Activated CD8-positive, alpha-beta memory T cell treated with anti-CD3 and anti-CD28 coated beads for 1 hour (primary cell): ENCODE measurements at regions not wholly inside any gene's neighbourhood (a gene's known extent, or its start where the extent isn't known, plus 50 kb on each side); places are given as distances from the start of the nearest gene placed in this dataset.
"Not testable (repeated sequence)": the region's sequence is repeated elsewhere in the genome, so short reads cannot be mapped to it uniquely, and the experiment has no call there.

ENCODE experiments used
- DNase-seq, 2 donors: peaks; one replicate each; pipeline ENCODE4 v3.0.0-alpha.2; 2020; ENCODE audit warnings: low read depth in 1 of 2; ENCODE audit errors: extremely low read depth in 1 of 2

DNA sequence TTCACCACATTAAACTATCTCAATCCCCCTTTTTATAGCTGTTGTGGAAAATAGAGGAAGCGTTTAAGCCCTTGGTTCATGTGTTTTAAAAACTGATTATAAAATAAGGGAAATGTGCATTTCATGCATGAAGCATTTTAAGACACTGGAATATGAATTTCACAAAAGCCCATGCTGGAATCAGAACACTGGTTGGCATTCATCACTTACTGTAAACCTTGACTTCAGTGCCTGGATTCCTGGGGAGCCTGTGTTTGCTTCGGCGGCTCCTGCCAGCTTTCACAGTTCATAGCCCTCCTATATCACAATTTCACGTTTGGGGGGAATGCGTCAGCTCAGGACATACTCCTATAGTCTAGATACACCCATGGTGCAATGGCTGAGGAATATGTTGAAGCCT, 336.9 kb downstream of the INSIG2 start:
- DNase-seq, result no peak

DNA sequence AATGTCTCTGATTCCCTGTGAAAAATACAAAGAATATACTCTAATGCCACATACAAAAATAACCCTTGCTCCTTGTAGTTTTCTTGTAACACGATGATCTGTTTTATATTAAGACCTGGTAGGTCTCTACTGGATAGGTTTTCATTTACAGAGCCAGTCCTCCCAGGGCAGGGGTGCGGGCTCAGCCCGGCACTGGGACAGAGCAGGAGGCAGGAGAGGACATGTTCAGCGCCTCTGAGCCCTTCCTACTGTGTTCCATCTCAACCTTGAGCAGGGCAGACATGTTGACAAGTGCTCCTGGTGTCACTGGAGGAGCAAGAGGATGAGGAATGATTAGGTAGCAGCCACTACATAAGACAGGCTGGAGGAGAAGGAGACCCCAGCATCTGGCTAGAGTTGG, 335.5 kb downstream of the INSIG2 start:
- DNase-seq, result no peak

DNA sequence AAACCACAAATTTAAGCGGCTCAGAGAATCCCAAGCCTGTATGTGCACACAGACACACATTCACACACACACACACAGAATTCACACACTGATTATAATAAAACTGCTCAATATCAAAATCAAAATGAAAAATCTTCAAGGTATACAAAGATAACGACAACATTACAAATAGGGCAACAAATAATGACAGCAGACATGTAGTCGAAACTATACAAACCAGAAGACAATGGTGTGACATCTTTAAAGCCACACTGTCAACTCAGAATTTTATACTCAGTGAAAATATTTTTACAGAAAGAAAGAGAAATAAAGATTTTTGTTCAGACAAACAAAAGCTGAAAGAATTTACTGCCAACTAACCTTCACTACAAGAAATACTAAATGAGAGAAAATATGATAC, 333.4 kb downstream of the INSIG2 start:
- DNase-seq, result no peak

DNA sequence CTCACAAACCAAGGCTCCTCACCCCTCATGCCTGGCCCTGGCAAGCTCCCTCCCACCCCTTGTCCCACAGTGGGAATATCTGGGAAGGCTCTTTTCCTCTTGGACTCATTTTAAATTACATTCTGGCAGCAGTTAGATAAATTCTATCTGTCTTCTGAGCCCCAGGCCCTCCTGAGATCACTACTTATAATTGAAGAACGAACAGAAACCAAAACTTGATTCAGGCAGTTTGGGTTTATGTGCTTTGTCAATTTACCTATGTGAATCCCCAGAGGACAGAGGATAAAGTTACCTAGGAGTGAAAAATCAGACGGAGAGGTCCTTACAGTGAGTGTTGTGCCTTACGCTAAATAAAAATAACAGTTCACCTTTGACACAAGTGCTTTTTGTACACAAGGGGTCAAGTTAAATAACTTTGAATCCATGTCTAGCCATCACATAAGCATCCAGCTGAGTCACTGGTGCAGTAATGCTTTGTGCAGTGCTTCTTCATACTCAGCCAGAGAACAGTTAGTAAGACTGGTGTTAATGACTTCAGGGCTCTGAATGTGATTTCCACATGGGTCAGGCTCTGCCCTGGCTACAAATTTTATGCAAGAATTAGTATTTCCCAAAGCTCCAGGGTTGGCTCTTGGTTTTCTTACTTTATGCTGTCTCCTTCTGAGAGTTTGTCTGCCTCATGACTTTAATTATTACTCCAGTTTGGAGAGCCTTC, 329.3 kb downstream of the INSIG2 start:
- DNase-seq, result no peak

DNA sequence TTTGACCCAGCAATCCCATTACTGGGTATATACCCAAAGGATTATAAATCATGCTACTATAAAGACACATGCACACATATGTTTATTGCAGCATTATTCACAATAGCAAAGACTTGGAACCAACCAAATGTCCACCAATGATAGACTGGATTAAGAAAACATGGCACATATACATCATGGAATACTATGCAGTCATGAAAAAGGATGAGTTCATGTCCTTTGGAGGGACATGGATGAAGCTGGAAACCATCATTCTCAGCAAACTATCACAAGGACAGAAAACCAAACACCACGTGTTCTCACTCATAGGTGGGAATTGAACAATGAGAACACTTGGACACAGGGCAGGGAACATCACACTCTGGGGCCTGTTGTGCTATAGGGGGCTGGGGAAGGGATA, 326.9 kb downstream of the INSIG2 start:
- not testable (repeated sequence) for DNase-seq

DNA sequence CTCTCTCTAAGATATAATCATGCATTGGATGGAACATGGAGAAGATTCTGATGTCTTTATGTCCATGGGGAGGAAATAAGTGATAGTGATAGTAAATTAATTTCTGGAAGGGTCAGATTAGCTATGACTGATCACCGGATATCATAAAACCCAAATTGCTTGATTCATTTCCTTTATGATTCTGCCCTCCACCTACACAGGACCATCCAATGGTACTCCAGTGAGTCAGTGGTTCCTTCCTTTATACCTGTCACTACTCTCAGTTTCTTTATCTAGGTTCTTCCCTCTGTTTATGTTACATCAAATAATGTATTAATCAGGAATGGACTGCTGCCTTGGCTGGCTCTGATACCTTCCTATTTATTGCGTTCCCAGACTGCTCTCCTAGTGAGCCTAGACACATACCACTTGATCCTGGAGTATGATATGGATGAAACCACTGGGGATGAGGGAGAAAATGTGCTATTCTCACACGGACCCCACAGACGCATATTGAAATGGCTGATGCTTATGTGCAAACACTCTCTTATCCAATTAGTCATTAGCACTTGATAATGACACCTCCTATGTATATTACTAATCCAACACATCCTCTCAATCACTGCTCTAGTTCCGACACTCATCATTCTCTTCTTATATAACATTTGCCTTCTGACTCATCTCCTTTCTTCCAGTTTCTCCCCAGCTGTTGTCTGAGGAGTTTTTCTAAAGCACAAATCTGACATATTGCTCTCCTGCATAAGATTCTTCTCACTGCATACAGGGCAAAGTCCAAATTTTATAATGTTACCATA, 315.6 kb downstream of the INSIG2 start:
- DNase-seq, result no peak

DNA sequence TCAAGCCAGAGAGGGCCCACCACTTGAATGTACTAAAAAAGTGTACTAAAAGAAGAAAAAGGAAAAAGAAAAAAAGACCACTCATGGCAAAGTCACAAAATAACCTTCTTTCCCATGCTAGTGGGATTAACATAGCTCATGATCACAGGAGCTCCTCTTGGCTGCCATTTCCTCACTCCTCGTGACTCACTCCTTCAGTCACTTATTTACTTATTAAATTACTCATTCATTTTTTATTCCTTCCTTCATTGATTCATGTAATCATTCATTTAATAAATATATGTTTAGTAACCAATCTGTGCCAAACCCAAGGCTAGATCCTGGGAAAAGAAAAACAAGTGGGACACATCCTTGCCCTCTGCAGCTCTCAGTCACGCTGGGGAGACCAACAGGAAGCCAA, 300.5 kb downstream of the INSIG2 start:
- DNase-seq, result no peak

DNA sequence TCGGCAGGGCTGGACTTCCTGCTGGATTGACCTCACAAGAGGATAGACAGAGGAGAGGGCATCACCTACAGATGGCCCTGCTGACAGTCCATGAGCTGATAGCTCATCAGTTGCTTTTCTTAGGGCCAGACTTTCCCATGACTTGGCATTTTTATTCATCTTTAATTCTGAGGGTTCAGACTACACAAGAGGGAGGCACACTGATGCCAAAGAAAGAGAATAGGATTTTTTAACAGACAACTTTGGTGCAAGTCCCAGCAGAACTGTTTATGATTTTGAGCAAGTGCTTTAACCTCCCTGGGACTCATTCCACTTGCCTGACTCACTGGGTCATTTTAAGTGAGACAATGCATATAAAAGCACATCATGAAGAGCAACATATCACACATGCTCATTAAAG, 299.2 kb downstream of the INSIG2 start:
- no peak for DNase-seq

DNA sequence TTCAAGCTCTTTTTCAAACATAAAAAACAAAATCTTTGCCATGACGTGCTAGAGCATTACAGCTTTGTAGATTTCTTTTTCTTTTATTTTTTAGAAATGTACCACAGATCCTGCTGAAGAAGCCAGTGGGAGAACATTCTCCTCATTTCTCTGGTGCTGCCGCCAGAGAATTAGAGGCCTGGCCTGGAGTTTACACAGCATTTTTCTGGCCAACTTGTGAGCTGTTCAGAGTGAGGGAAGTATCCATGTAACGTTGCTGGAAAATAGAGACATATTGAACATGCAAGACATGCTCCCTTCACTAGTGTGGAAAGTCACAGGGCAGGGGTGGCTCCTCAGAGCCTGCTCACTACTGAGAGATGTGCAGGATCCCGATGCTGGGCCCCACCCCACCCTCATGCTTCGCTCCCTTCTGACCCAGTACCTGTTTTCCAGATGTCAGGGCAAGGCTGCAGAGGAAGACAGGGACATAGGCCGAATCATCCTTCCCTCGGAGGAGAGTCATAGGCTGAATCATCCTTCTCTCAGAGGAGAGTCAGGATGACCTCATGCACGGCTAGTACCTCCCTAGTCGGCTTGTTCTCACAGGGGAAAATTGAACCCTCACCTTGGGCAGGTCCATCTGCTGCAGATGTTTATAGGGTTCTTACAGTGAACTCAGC, 298.5 kb downstream of the INSIG2 start:
- no peak for DNase-seq

DNA sequence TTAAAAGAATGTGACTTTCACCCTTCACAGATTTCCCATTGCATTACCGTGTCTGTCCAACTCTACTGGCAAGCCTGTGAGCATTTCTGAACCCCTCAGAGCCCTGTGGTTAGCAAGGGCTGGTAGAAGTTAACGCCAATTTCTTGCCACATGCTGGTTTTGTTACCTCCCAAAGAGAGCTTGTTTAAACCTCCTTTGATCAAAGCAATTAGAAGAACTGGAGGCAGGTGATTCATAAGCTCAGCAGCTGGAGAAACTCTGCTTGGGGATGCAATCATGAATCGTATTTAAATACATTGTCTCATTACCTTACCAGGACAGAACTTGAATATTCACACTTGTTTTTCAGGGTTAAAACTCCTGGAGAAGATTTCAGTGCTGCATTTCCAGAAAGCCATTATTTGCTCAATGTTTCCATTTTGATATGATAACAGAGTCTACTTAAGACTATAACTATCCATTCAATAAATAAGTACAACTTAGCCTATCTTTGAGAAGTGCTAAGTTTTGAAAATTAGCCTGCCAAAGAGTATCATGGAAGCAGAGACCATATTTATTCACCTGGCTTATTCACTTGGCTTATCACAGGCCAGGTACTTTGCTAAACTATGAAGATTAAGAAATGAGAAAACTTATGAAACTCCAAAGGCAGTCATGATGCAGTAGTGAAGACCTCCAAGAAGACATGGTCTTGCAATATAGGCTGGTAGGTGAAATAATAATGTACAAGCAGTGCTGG, 292.8 kb downstream of the INSIG2 start:
- DNase-seq, result no peak

DNA sequence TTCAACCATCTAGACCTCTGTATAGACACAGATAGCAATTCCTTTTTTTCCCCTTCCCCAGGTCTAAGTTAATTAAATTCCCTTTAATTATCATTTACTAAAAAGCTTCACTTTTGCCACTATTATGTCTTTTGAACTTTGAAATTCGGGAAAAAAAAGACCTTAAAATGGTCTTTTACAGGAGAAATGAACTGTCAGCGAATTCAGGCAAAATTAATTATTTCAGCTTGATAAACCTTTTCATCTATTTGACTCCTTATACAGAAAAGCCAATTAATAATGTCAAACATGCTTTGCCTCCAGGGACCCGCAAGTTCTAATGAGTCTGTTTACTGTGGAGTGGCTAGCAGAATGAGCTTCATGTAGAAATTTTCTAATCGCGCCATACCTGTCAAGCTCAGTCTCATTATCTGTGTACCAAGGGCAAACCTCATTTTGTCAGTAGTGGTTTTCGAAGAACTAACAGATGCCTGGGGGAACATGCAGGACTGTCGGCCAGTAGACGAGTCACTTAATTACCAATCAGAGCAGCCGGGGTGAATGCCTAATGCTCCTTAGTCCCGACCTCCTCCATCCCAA, 287.7 kb downstream of the INSIG2 start:
- DNase-seq, result no peak

DNA sequence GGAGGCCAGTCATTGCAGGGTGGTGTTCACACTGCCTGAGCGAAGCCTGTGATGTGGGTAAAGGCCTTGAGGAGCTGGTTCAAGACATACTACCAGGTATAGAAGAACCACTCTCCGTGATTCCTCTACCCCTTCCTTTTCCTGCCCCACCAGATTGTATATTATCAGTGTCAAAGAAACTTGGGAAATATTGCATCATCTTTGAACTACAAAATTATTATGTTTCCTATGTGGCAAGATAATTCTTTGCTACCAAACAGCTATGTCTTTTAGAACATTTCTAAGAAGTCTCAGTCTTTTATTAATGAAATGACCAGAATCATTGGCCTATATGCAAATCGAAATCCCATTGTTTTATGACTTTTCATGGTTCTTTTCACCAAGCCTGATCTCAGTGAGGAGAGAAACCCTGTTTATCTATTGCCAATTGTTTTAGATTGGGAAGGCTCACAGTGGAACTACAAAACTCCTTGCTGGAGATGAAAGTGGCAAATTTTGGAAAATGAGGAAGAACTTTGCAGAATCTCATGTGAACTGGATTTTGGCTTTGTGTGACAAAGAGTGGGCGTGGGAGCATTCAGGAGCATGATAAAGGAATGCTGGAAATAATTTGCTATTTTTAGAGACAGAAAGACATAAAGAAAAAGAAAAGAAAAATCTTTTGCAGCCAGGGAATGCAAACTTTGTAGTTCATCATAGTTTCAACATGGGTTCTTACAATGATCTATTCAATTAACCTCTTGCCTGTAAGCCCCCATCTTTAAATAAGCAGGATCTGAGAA, 286.9 kb downstream of the INSIG2 start:
- no peak for DNase-seq

DNA sequence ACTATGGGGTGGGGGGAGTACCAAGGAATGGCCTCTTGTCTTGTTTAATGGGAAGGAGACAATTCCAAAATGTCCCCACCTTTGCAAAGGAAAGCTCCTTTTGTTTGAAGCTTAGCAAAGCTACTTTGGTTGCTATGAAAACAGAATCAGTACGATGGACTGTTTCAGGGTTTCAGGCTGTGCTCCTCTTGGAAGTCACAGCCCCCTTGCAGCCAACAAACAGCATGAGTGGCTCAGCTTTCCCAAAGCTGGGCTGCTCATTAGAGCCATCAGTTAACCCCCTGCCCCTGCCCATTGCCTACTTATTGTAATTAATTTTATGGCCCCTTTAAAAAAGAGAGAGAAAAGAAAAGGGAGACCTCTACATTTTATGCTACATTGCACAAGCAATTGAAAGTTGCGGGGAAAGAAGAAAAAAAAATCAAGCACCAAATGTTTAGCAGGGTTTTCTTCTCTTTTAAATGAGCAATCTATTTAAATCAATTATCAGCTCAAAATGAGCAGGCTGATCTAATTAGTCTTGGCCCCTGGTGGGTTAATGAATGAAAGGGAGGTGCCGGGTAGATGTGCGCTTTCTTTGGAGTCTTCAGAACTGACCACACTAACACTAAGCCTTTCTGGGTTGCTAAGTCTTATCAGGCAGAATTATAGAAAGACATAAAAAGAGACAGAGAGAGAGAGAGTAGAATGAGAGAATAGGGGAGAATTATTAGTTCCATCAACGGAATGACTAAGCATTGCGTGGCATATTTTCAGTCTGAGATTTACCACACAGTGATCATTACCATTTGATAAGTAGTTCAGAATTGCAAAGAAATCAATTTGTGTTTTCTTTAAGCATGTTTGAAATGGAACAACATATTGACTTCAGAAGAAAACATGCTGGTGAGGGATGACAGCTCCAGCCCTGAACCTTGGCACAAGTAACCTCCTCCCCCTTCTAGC, 284.9 kb downstream of the INSIG2 start:
- DNase-seq, result no peak

DNA sequence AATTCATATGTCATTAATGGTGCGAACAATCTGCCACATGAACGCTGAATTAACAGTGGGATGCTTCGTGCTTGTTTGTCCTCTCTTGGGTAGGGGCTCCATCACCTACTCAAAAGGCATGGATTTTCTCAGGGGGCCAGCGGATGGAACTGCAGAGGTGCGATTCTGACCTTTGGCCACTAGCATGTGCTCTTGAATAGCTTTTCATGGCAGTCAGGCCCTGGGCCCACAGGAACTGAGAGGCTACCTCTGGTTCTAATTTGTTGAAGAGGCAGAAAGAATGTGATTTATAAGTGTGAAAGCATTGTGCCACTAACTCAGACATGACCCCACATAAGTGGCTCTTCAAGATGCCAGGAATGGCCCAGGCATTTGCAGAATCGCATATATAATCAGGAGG, 283.2 kb downstream of the INSIG2 start:
- DNase-seq, result no peak

DNA sequence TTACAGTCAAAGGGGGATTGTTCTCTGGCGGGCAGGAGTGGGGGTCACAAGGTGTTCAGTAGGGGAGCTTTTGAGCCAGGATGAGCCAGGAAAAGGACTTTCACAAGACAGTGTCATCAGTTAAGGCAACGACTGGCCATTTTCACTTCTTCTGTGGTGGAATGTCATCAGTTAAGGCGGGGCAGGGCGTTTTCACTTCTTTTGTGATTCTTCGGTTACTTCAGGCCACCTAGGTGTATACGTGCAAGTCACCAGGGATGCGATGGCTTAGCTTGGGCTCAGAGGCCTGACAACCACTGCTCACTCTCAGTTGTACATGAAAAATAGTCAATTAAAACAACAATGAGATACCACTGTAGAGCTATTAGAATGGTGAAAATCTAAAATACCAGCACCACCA, 281.2 kb downstream of the INSIG2 start:
- not testable (repeated sequence) for DNase-seq

DNA sequence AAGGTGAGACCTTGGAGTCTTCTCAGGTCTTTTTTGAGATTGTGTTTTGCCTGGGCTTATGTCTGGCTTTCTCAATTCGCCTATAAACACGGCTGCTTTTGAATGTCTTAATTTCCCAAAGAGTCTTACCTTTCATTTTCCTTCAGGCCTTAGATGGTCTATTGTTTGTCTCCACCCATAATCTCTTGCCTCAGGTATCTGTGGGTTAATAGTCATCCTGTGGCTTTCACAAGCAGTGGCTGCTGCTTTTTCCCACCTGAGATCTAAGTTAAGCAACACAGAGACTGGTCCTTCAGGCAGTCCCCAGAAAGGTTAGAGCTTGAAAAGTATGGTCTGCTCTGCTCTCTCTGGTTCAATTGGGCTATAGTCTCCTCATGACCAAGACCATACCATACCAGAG, 275.3 kb downstream of the INSIG2 start:
- DNase-seq, result no peak

DNA sequence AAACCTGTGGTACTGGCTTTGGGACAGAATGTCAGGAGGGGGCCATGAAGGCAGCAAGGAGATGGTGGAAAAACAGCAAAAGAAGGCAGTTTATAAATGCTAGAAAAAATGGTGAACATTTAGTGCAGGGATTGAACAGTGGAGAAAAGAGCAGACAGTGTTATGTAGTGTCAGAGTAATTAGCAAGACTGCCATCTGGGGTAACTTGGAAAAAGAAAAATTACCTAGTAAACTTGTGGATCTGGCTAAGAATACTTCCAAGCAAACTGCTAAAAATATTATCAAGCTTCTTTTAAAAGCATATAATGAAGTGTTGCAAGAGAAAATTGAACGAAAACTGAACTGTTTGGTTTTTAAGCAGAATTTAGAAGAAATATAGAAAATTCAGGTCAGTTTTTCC, 267.8 kb downstream of the INSIG2 start:
- DNase-seq, result no peak

DNA sequence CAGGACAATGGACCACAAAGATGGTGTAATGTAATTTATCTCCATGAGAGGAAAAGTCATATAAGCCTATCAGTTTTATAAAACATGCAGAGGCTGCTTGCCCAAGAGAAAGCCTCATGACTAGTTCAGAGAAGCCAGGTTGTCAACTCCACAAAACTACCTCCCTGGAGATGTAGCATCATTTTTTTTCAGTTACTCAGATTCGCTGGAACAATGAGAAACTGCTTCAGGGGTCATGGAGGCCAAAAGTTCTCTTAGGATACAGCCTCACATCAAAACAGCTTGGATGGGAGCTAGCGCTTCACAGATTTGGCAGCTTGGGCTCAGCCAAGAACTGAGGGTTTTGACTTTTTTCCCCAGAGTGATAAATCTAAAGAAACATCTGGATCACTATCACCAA, 263.5 kb downstream of the INSIG2 start:
- DNase-seq, result no peak

DNA sequence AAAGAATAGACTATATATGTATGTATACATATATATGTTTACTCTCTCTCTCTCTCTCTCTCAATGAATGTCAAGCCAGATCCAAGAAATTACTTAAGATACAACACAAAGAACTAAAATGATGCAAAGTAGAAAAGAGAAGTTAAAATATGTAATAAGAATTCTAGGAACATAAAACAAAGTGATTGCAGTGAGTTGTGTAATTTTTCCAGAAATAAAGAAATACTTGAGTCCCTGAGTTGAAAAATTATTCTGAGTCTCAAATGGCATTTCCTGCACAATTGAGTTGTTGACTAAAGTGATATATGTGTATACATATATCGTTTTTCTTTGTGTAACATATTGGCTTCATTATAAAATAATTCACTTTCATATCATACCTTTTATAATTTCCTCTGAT, 262.4 kb downstream of the INSIG2 start:
- DNase-seq, result no peak
